HepG2 (cell line): ENCODE measurements at regions not wholly inside any gene's neighbourhood (a gene's known extent, or its start where the extent isn't known, plus 50 kb on each side); places are given as distances from the start of the nearest gene placed in this dataset.

Experiments
- ATAC-seq: fragments of 200-7000 bp; cut with Tn5 transposase; 3 replicates; pipeline ENCODE4 v1.9.1; 2020; ENCODE audit warnings: mild to moderate bottlenecking, moderate library complexity
- BruUV-seq: library from RNA; stranded (reverse); fragments of 400-500 nt; replicated peaks from 2 replicates; lab custom pipeline; 2021; lab: Mats Ljungman, UMichigan
- CTCF ChIA-PET: fragments of 300-600 bp; formaldehyde crosslinking; extraction: SDS; loops from one replicate; lab custom pipeline; 2021; ENCODE audit warnings: low total read pairs, inconsistent platforms, low intra/inter-chr PET ratio; lab: Yijun Ruan, JAX
- POLR2A ChIA-PET: fragments of 350-600 bp; sonication (Branson Sonifier 250); formaldehyde crosslinking; loops from one replicate; lab custom pipeline; 2020; ENCODE audit warnings: antibody characterized with exemption, inconsistent platforms; lab: Yijun Ruan, JAX
- DNase-seq: peaks from one replicate; pipeline ENCODE4 v3.0.0-alpha.2; 2015; ENCODE audit warnings: low spot score
- FAIRE-seq: peaks from 3 replicates; lab custom pipeline; 2011; peaks lifted over from hg19 to GRCh38; lab: Jason Lieb, UNC
- H2AFZ ChIP-seq: one replicate; pipeline ENCODE4 v1.6.1; 2011; ENCODE audit warnings: low read length, inconsistent platforms
- H3K27ac ChIP-seq: fragments of 300-600 bp; 3 replicates; pipeline ENCODE4 v1.8.0; 2011; ENCODE audit warnings: mixed run types, mild to moderate bottlenecking, mixed read lengths, low read length, inconsistent platforms; ENCODE audit not compliant: insufficient read depth; ENCODE audit errors: extremely low read length
- H3K27me3 ChIP-seq, 2 experiments: fragments of 200-600 bp in 1 of 2; 2 replicates in 1 of 2; 3 replicates in 1 of 2; pipeline versions ENCODE4 v1.6.0 to v1.8.0; 2011; ENCODE audit warnings: low read length in 2 of 2, mild to moderate bottlenecking in 2 of 2, moderate library complexity in 2 of 2, inconsistent platforms in 1 of 2; ENCODE audit not compliant: insufficient read depth in 2 of 2, control insufficient read depth in 1 of 2
- H3K36me3 ChIP-seq, 2 experiments: fragments of 200-600 bp in 1 of 2; replicated peaks in 1 of 2; 2 replicates in 1 of 2; 3 replicates in 1 of 2; pipeline versions ENCODE4 v1.5.1 to v1.8.0; 2011; ENCODE audit warnings: low read length in 2 of 2, inconsistent platforms in 1 of 2; ENCODE audit not compliant: insufficient read depth in 2 of 2, control insufficient read depth in 1 of 2
- H3K4me1 ChIP-seq: 2 replicates; pipeline ENCODE4 v1.5.1; 2012; ENCODE audit warnings: low read length, inconsistent platforms; ENCODE audit not compliant: insufficient read depth
- H3K4me2 ChIP-seq: 2 replicates; pipeline ENCODE4 v1.6.0; 2011; ENCODE audit warnings: low read depth, low read length, inconsistent platforms
- H3K4me3 ChIP-seq, 3 experiments: fragments of 200-600 bp in 1 of 3; sonication (generic), shearing (Covaris generic) in 1 of 3; replicated peaks in 1 of 3; 2 replicates each; pipeline ENCODE4 v1.5.1; 2011 to 2016; ENCODE audit warnings: low read length in 3 of 3, inconsistent platforms in 2 of 3, low read depth in 2 of 3, mild to moderate bottlenecking in 2 of 3, control low read depth in 1 of 3, mixed read lengths in 1 of 3; ENCODE audit not compliant: insufficient read depth in 1 of 3
- H3K79me2 ChIP-seq: one replicate; pipeline ENCODE4 v1.6.1; 2011; ENCODE audit warnings: low read length, inconsistent platforms; ENCODE audit not compliant: insufficient read depth
- H3K9ac ChIP-seq: 2 replicates; pipeline ENCODE4 v1.6.0; 2011; ENCODE audit warnings: mild to moderate bottlenecking, low read depth, low read length, inconsistent platforms; ENCODE audit not compliant: insufficient read depth
- H3K9me3 ChIP-seq: 2 replicates; pipeline ENCODE4 v1.5.1; 2012; ENCODE audit warnings: mild to moderate bottlenecking, low read length
- H4K20me1 ChIP-seq: 2 replicates; pipeline ENCODE4 v1.6.0; 2011; ENCODE audit warnings: inconsistent platforms, mild to moderate bottlenecking, low read length, moderate library complexity; ENCODE audit not compliant: insufficient read depth
- BCL6 ChIP-seq: IDR thresholded peaks from 2 replicates; pipeline ENCODE4 v1.6.1; 2016; ENCODE audit warnings: missing genetic modification reagents, missing compliant biosample characterization
- ETV6 ChIP-seq: sonication (generic); formaldehyde crosslinking; conservative IDR thresholded peaks from 2 replicates; pipeline ENCODE4 v1.4.0; 2020; ENCODE audit warnings: missing genetic modification reagents
- HOXA3 ChIP-seq: sonication (generic); formaldehyde crosslinking; IDR thresholded peaks from 2 replicates; pipeline ENCODE4 v1.5.0; 2020; ENCODE audit warnings: missing genetic modification reagents
- ISX ChIP-seq: sonication (generic); formaldehyde crosslinking; conservative IDR thresholded peaks from 2 replicates; pipeline ENCODE4 v1.5.0; 2020; ENCODE audit warnings: missing genetic modification reagents
- MBNL3 ChIP-seq: fragments of 250-450 bp; sonication (Bioruptor Pico); conservative IDR thresholded peaks from 2 replicates; pipeline ENCODE4 v1.8.0; 2022; ENCODE audit warnings: mild to moderate bottlenecking, inconsistent platforms
- TCF7 ChIP-seq: sonication (generic); IDR thresholded peaks from 2 replicates; pipeline ENCODE4 v1.6.1; 2016; ENCODE audit warnings: antibody characterized with exemption, low read depth
- TOPORS ChIP-seq: sonication (generic); formaldehyde crosslinking; IDR thresholded peaks from 2 replicates; pipeline ENCODE4 v1.8.0; 2023; ENCODE audit warnings: mild to moderate bottlenecking, missing genetic modification reagents
- ZBTB42 ChIP-seq: sonication (generic); formaldehyde crosslinking; IDR thresholded peaks from 2 replicates; pipeline ENCODE4 v1.5.0; 2020; ENCODE audit warnings: mild to moderate bottlenecking, missing genetic modification reagents
- ZNF121 ChIP-seq: sonication (generic); formaldehyde crosslinking; IDR thresholded peaks from 2 replicates; pipeline ENCODE4 v1.5.0; 2020; ENCODE audit warnings: mild to moderate bottlenecking, missing genetic modification reagents
- ZNF234 ChIP-seq: sonication (generic); formaldehyde crosslinking; conservative IDR thresholded peaks from 2 replicates; pipeline ENCODE4 v1.5.1; 2020; ENCODE audit warnings: mild to moderate bottlenecking, missing genetic modification reagents
- WGBS: methylation state at CpG from one replicate; pipeline ENCODE4 v1.1.6; 2017; ENCODE audit warnings: low lambda C conversion rate; 5-methylcytosine and 5-hydroxymethylcytosine counted together
- in situ Hi-C: cut with HindIII; loops from 2 replicates; pipeline ENCODE4 v1.10.0; 2017; ENCODE audit warnings: low pct_unique_long_range_greater_than_20kb; ENCODE audit not compliant: extremely low pct_ligation_motif_present
- intact Hi-C: fragments of 100-400 bp; cut with micrococcal nuclease; formaldehyde crosslinking; loops from one replicate; pipeline ENCODE4 v1.10.0; 2022; ENCODE audit not compliant: unreplicated experiment
- TF ChIP-seq, protein P1 (sequence below), 2 experiments: sonication (generic) in 1 of 2; formaldehyde crosslinking in 1 of 2; IDR thresholded peaks; 2 replicates each; pipeline versions ENCODE4 v1.6.1 to v1.9.0; 2014 to 2022; ENCODE audit warnings: antibody characterized with exemption in 1 of 2, borderline replicate concordance in 1 of 2, inconsistent platforms in 1 of 2, low read depth in 1 of 2, missing genetic modification reagents in 1 of 2
- TF ChIP-seq, protein P2 (sequence below): sonication (generic); formaldehyde crosslinking; conservative IDR thresholded peaks from 2 replicates; pipeline ENCODE4 v1.8.0; 2022; ENCODE audit warnings: low read depth, missing genetic modification reagents
- TF ChIP-seq, protein P3 (sequence below): sonication (generic); formaldehyde crosslinking; IDR thresholded peaks from 2 replicates; pipeline ENCODE4 v1.4.0; 2020; ENCODE audit warnings: missing genetic modification reagents
- TF ChIP-seq, protein P4 (sequence below), 2 experiments: sonication (generic) in 1 of 2; formaldehyde crosslinking in 1 of 2; IDR thresholded peaks; 2 replicates each; pipeline versions ENCODE4 v1.5.1 to v1.6.1; 2011 to 2020; ENCODE audit warnings: borderline replicate concordance in 1 of 2, low read depth in 1 of 2, low read length in 1 of 2, mild to moderate bottlenecking in 1 of 2, missing genetic modification reagents in 1 of 2, moderate library complexity in 1 of 2

DNA sequence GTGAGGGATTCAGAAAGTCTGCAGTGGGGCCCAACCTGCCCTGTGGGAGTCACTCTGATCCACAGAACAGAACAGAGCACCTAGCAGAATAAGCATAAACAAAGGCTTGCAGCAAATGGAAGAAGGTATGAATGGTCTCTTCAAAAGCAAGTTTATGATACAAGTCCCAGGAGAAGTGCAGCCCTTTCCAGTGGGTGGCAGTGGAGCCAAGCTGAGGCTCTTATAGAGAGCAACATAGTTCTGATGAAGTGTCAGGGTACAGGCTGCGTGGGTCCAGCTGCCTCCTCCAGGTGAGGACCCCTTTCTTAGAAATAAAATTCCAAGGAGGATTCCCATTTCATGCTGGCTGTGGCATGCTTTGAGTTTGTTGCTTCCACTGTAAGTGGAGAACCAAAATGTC, 88.8 kb upstream of the PAK3 start:
- 40% methylated on average over 1 of the region's 1 CpG for WGBS
- no peaks in the 10 kb centered on the region for H4K20me1 ChIP-seq
- BruUV-seq = no TSS peak
- CTCF ChIA-PET = no interaction called here
- H3K9ac ChIP-seq = no peak overlapping the region
- intact Hi-C loops = no loop called here
- no peaks in the 10 kb centered on the region for H3K36me3 ChIP-seq
- in situ Hi-C loops = no loop called here
- no peaks in the 10 kb centered on the region for H3K27me3 ChIP-seq
- H3K9me3 ChIP-seq = no peaks in the 10 kb centered on the region
- DNase-seq (no peak), ATAC-seq (no peak), FAIRE-seq (no peak)
- no peak overlapping the region for H3K27ac ChIP-seq
- H3K79me2 ChIP-seq = no peaks in the 10 kb centered on the region
- H3K4me1 ChIP-seq = no peaks in the 10 kb centered on the region
- no peak overlapping the region for H2AFZ ChIP-seq
- POLR2A ChIA-PET = no interaction called here
- H3K4me2 ChIP-seq = no peak overlapping the region
- H3K4me3 ChIP-seq = no peak overlapping the region
- TF ChIP-seq ISX (CRISPR knock-in tag) (no peak), MBNL3 (CRISPR knock-in tag) (no peak), ETV6 (CRISPR knock-in tag) (no peak), HOXA3 (no peak), TCF7 (no peak), ZNF234 (CRISPR knock-in tag) (no peak), ZNF121 (no peak), BCL6 (CRISPR knock-in tag) (no peak), ZBTB42 (CRISPR knock-in tag) (no peak), TOPORS (no peak)
- TF ChIP-seq, protein P1, sequence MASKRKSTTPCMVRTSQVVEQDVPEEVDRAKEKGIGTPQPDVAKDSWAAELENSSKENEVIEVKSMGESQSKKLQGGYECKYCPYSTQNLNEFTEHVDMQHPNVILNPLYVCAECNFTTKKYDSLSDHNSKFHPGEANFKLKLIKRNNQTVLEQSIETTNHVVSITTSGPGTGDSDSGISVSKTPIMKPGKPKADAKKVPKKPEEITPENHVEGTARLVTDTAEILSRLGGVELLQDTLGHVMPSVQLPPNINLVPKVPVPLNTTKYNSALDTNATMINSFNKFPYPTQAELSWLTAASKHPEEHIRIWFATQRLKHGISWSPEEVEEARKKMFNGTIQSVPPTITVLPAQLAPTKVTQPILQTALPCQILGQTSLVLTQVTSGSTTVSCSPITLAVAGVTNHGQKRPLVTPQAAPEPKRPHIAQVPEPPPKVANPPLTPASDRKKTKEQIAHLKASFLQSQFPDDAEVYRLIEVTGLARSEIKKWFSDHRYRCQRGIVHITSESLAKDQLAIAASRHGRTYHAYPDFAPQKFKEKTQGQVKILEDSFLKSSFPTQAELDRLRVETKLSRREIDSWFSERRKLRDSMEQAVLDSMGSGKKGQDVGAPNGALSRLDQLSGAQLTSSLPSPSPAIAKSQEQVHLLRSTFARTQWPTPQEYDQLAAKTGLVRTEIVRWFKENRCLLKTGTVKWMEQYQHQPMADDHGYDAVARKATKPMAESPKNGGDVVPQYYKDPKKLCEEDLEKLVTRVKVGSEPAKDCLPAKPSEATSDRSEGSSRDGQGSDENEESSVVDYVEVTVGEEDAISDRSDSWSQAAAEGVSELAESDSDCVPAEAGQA (IDR thresholded peaks at IDR 0.05; ENCODE audit: low read depth) = no peak
- TF ChIP-seq, protein P1 (CRISPR knock-in tag; IDR thresholded peaks at IDR 0.05; ENCODE audit: borderline replicate concordance) = no peak
- TF ChIP-seq, protein P2, sequence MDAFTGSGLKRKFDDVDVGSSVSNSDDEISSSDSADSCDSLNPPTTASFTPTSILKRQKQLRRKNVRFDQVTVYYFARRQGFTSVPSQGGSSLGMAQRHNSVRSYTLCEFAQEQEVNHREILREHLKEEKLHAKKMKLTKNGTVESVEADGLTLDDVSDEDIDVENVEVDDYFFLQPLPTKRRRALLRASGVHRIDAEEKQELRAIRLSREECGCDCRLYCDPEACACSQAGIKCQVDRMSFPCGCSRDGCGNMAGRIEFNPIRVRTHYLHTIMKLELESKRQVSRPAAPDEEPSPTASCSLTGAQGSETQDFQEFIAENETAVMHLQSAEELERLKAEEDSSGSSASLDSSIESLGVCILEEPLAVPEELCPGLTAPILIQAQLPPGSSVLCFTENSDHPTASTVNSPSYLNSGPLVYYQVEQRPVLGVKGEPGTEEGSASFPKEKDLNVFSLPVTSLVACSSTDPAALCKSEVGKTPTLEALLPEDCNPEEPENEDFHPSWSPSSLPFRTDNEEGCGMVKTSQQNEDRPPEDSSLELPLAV = no peak
- TF ChIP-seq, protein P3, sequence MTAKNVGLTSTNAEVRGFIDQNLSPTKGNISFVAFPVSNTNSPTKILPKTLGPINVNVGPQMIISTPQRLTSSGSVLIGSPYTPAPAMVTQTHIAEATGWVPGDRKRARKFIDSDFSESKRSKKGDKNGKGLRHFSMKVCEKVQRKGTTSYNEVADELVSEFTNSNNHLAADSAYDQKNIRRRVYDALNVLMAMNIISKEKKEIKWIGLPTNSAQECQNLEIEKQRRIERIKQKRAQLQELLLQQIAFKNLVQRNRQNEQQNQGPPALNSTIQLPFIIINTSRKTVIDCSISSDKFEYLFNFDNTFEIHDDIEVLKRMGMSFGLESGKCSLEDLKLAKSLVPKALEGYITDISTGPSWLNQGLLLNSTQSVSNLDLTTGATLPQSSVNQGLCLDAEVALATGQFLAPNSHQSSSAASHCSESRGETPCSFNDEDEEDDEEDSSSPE (CRISPR knock-in tag) = no peak
- TF ChIP-seq, protein P4, sequence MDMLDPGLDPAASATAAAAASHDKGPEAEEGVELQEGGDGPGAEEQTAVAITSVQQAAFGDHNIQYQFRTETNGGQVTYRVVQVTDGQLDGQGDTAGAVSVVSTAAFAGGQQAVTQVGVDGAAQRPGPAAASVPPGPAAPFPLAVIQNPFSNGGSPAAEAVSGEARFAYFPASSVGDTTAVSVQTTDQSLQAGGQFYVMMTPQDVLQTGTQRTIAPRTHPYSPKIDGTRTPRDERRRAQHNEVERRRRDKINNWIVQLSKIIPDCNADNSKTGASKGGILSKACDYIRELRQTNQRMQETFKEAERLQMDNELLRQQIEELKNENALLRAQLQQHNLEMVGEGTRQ (IDR thresholded peaks at IDR 0.05; ENCODE audit: low read depth, low read length) = no peak
- TF ChIP-seq, protein P4 (CRISPR knock-in tag; IDR thresholded peaks at IDR 0.05; ENCODE audit: borderline replicate concordance) = no peak
